ENCODE measurements at regions not wholly inside any gene's neighbourhood (a gene's known extent, or its start where the extent isn't known, plus 50 kb on each side); places are given as distances from the start of the nearest gene placed in this dataset.

GRCh38 chr2:16554060-16554583, 111.5 kb downstream of the CYRIA start:
- TF ChIP-seq CTCF (conservative IDR thresholded peaks at IDR 0.05; ENCODE audit: control insufficient read depth, insufficient read depth, low read depth, low read length): no peak
- no peak overlapping the region for H3K4me3 ChIP-seq (ENCODE audit: control insufficient read depth, low read depth, low read length)
- DNase-seq (ENCODE audit: low read depth): no peak

GRCh38 chr2:16553226-16553625, 112.4 kb downstream of the CYRIA start:
- TF ChIP-seq CTCF (conservative IDR thresholded peaks at IDR 0.05; ENCODE audit: control insufficient read depth, insufficient read depth, low read depth, low read length): peak; percentile 55
- DNase-seq (ENCODE audit: low read depth): peak; percentile 50

GRCh38 chr2:16552202-16552601, 113.4 kb downstream of the CYRIA start:
- DNase-seq (ENCODE audit: low read depth): no peak
- TF ChIP-seq CTCF (conservative IDR thresholded peaks at IDR 0.05; ENCODE audit: control insufficient read depth, insufficient read depth, low read depth, low read length): no peak
- no peak overlapping the region for H3K4me3 ChIP-seq (ENCODE audit: control insufficient read depth, low read depth, low read length)

More at GRCh38 chr2:16553226-16553625, 112.4 kb downstream of the CYRIA start:
- H3K4me3 ChIP-seq (ENCODE audit: control insufficient read depth, low read depth, low read length): no peak overlapping the region

GRCh38 chr2:16548036-16548435, 117.6 kb downstream of the CYRIA start:
- H3K4me3 ChIP-seq (ENCODE audit: control insufficient read depth, low read depth, low read length): no peak overlapping the region
- DNase-seq (ENCODE audit: low read depth): no peak
- TF ChIP-seq CTCF (conservative IDR thresholded peaks at IDR 0.05; ENCODE audit: control insufficient read depth, insufficient read depth, low read depth, low read length): no peak

GRCh38 chr2:16546128-16546754, 119.4 kb downstream of the CYRIA start:
- DNase-seq (ENCODE audit: low read depth): peak; percentile 33
- H3K4me3 ChIP-seq (ENCODE audit: control insufficient read depth, low read depth, low read length): no peak overlapping the region
- no peak for TF ChIP-seq CTCF (conservative IDR thresholded peaks at IDR 0.05; ENCODE audit: control insufficient read depth, insufficient read depth, low read depth, low read length)

GRCh38 chr2:16538707-16539106, 126.9 kb downstream of the CYRIA start:
- no peak overlapping the region for H3K4me3 ChIP-seq (ENCODE audit: control insufficient read depth, low read depth, low read length)
- TF ChIP-seq CTCF (conservative IDR thresholded peaks at IDR 0.05; ENCODE audit: control insufficient read depth, insufficient read depth, low read depth, low read length): no peak
- no peak for DNase-seq (ENCODE audit: low read depth)
